ENCODE measurements at regions not wholly inside any gene's neighbourhood (a gene's known extent, or its start where the extent isn't known, plus 50 kb on each side); places are given as distances from the start of the nearest gene placed in this dataset.

DNA sequence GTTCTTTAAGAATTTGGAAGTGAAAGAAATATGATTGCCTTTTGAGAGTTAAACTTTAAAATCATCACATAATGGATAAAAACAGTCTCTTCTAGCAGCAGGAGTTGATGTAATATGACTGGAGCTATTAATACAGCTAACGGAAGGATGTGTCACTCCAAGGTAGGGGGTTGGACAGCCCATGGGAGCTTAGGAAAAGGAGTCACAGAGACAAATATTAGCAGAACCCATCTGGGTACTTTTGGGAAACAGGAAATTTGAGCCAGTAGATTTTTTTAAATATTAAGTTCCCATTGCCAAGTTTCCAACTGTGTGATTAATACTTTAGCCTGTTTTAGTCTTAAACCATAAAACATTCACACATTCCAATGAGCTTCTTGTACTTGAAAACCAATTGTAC, 164.7 kb upstream of the RIMS1 start:
- TF ChIP-seq, protein P1, sequence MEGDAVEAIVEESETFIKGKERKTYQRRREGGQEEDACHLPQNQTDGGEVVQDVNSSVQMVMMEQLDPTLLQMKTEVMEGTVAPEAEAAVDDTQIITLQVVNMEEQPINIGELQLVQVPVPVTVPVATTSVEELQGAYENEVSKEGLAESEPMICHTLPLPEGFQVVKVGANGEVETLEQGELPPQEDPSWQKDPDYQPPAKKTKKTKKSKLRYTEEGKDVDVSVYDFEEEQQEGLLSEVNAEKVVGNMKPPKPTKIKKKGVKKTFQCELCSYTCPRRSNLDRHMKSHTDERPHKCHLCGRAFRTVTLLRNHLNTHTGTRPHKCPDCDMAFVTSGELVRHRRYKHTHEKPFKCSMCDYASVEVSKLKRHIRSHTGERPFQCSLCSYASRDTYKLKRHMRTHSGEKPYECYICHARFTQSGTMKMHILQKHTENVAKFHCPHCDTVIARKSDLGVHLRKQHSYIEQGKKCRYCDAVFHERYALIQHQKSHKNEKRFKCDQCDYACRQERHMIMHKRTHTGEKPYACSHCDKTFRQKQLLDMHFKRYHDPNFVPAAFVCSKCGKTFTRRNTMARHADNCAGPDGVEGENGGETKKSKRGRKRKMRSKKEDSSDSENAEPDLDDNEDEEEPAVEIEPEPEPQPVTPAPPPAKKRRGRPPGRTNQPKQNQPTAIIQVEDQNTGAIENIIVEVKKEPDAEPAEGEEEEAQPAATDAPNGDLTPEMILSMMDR (IDR thresholded peaks at IDR 0.05): no peak
- TF ChIP-seq EZH2 (IDR thresholded peaks at IDR 0.05): no peak

Measured in neural progenitor cell (in vitro differentiated cells).